GM12892 (cell line): ENCODE measurements at regions not wholly inside any gene's neighbourhood (a gene's known extent, or its start where the extent isn't known, plus 50 kb on each side); places are given as distances from the start of the nearest gene placed in this dataset.

Source experiments
- POLR2A ChIP-seq: IDR thresholded peaks from 2 replicates; pipeline ENCODE4 v1.6.1; 2011; ENCODE audit warnings: low read depth, low read length, control low read depth
- POLR2AphosphoS5 ChIP-seq: IDR thresholded peaks from 2 replicates; pipeline ENCODE4 v1.6.1; 2011; ENCODE audit warnings: low read depth, low read length, control low read depth

GRCh38 chr14:39609119-39609518, 176.9 kb upstream of the FBXO33 start:
- no peak for TF ChIP-seq POLR2AphosphoS5
- TF ChIP-seq POLR2A = no peak
